BLaER1 (cell line): ENCODE measurements at regions not wholly inside any gene's neighbourhood (a gene's known extent, or its start where the extent isn't known, plus 50 kb on each side); places are given as distances from the start of the nearest gene placed in this dataset.
"Not testable (repeated sequence)": the region's sequence is repeated elsewhere in the genome, so short reads cannot be mapped to it uniquely, and the experiment has no call there.

ENCODE experiments used
- H3K27ac ChIP-seq: shearing (Covaris generic); formaldehyde crosslinking; 2 replicates; pipeline ENCODE4 v1.8.1; 2022
- H3K27me3 ChIP-seq: shearing (Covaris generic); formaldehyde crosslinking; 2 replicates; pipeline ENCODE4 v1.8.1; 2022
- H3K36me3 ChIP-seq: shearing (Covaris generic); formaldehyde crosslinking; 2 replicates; pipeline ENCODE4 v1.8.1; 2022
- H3K4me1 ChIP-seq: shearing (Covaris generic); formaldehyde crosslinking; 2 replicates; pipeline ENCODE4 v1.8.1; 2022
- H3K4me2 ChIP-seq: shearing (Covaris generic); formaldehyde crosslinking; 2 replicates; pipeline ENCODE4 v1.8.1; 2022
- H3K4me3 ChIP-seq: shearing (Covaris generic); formaldehyde crosslinking; 2 replicates; pipeline ENCODE4 v1.8.1; 2022
- H3K9ac ChIP-seq: shearing (Covaris generic); formaldehyde crosslinking; 2 replicates; pipeline ENCODE4 v1.8.1; 2022
- H3K9me3 ChIP-seq: shearing (Covaris generic); formaldehyde crosslinking; 2 replicates; pipeline ENCODE4 v1.8.1; 2022
- H4K20me1 ChIP-seq: shearing (Covaris generic); formaldehyde crosslinking; 2 replicates; pipeline ENCODE4 v1.8.1; 2022
- Cebpa-rat ChIP-seq: shearing (Covaris generic); IDR thresholded peaks from 2 replicates; pipeline ENCODE4 v1.8.1; 2022

DNA sequence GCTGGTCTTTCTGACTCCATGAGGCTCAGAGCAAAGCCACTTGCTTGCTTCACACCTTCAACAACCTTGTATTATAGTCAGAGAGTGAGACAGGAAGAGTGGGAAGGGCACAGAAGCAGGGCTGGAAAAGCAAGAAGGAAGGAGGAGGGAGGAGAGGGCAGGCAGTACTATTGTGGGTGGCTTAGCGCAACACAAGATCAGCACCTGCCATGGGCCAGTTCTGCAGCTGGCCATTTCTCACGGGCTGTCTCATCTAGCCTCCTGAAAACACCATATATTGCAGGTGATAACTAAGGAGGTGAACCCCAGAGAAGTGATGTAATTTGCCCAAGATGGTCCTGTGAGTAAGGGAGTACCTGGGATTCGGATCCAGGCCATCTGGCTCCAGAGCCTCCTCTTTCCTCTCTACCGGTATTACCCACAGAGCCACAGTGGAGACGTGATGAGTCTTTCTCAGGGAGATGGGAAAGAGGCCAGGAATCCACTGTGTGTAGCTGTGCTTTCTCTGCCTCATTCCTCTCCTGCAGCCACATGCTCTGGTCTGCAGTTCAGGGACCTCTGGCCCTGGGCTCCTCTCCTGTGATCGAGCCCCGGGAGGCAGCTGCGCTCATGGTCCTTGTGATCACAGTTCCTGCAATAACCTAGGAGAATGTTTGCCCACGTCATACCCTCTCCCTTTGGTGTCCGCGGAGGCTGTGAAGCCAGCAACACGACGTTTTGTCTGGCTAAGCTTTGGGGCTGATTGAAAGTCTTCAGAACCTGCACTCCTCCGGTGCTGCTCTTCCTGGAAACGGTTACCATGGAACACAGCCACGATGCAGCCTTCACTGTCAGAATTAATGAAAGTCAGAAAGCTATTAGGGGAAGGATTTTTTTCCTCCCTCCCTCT lies 178.1 kb upstream of the CCL2 start:
- no peak overlapping the region for H3K27ac ChIP-seq
- no peaks in the 10 kb centered on the region for H4K20me1 ChIP-seq
- H3K36me3 ChIP-seq = no peaks in the 10 kb centered on the region
- no peak for TF ChIP-seq Cebpa-rat
- H3K9ac ChIP-seq = no peak overlapping the region
- no peaks in the 10 kb centered on the region for H3K4me1 ChIP-seq
- peaks cover 3% of the 10 kb centered on the region; the same call in 1 of the 2 replicates for H3K9me3 ChIP-seq
- no peak overlapping the region for H3K4me3 ChIP-seq
- no peaks in the 10 kb centered on the region for H3K27me3 ChIP-seq
- H3K4me2 ChIP-seq = no peak overlapping the region

DNA sequence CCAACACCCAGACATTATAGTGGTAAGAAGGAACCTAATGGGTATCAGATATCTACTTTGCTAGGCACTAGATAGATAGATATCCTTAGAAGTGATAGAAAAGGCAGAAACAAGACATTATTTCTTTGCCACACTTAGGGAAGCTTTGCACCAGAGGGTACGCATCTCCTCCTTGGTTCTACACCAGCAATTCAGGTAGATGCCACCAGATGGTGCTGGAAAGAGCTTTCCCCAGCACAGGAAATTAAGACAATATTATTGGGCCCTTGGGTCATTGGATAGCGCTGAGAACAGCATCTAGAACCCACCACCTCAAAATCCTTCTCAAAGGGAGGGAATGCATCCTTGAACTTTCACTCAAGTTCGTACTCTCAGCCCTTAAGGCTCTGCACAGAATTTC lies 173.8 kb upstream of the CCL2 start:
- Histone ChIP-seq H3K27ac (no peak overlapping the region), H3K36me3 (no peaks in the 10 kb centered on the region), H3K27me3 (no peaks in the 10 kb centered on the region), H4K20me1 (no peaks in the 10 kb centered on the region), H3K9ac (no peak overlapping the region), H3K4me1 (no peaks in the 10 kb centered on the region), H3K4me2 (no peak overlapping the region), H3K9me3 (no peaks in the 10 kb centered on the region), H3K4me3 (no peak overlapping the region)
- TF ChIP-seq Cebpa-rat = no peak

GRCh38 chr17:34082404-34082803 lies 172.7 kb upstream of the CCL2 start:
- H3K27me3 ChIP-seq = no peaks in the 10 kb centered on the region
- no peaks in the 10 kb centered on the region for H3K9me3 ChIP-seq
- H4K20me1 ChIP-seq = no peaks in the 10 kb centered on the region
- no peak overlapping the region for H3K4me3 ChIP-seq
- no peaks in the 10 kb centered on the region for H3K36me3 ChIP-seq
- no peak overlapping the region for H3K4me2 ChIP-seq
- H3K27ac ChIP-seq = no peak overlapping the region
- no peak overlapping the region for H3K9ac ChIP-seq
- TF ChIP-seq Cebpa-rat = no peak
- H3K4me1 ChIP-seq = no peaks in the 10 kb centered on the region

- not testable (repeated sequence) for H3K4me2 ChIP-seq, H3K9ac ChIP-seq, H4K20me1 ChIP-seq, H3K27me3 ChIP-seq, H3K27ac ChIP-seq, H3K4me1 ChIP-seq, H3K9me3 ChIP-seq, H3K36me3 ChIP-seq, H3K4me3 ChIP-seq
Measured at GRCh38 chr17:34089042-34089441, 166.0 kb upstream of the CCL2 start.

- Histone ChIP-seq H3K9me3 (no peaks in the 10 kb centered on the region), H3K27me3 (no peaks in the 10 kb centered on the region)
Measured at GRCh38 chr17:34090593-34090992, 164.5 kb upstream of the CCL2 start.

GRCh38 chr17:34091975-34092374 lies 163.1 kb upstream of the CCL2 start:
- Histone ChIP-seq H3K9me3 (no peaks in the 10 kb centered on the region), H3K4me3 (no peak overlapping the region), H4K20me1 (no peaks in the 10 kb centered on the region), H3K36me3 (no peaks in the 10 kb centered on the region), H3K27me3 (no peaks in the 10 kb centered on the region), H3K9ac (no peak overlapping the region), H3K27ac (no peak overlapping the region), H3K4me1 (no peaks in the 10 kb centered on the region), H3K4me2 (no peak overlapping the region)
- TF ChIP-seq Cebpa-rat = no peak

More at GRCh38 chr17:34090593-34090992, 164.5 kb upstream of the CCL2 start:
- no peaks in the 10 kb centered on the region for H3K36me3 ChIP-seq
- no peaks in the 10 kb centered on the region for H4K20me1 ChIP-seq
- no peak overlapping the region for H3K4me3 ChIP-seq
- no peaks in the 10 kb centered on the region for H3K4me1 ChIP-seq
- no peak overlapping the region for H3K4me2 ChIP-seq
- H3K9ac ChIP-seq = no peak overlapping the region
- TF ChIP-seq Cebpa-rat = no peak
- H3K27ac ChIP-seq = no peak overlapping the region

DNA sequence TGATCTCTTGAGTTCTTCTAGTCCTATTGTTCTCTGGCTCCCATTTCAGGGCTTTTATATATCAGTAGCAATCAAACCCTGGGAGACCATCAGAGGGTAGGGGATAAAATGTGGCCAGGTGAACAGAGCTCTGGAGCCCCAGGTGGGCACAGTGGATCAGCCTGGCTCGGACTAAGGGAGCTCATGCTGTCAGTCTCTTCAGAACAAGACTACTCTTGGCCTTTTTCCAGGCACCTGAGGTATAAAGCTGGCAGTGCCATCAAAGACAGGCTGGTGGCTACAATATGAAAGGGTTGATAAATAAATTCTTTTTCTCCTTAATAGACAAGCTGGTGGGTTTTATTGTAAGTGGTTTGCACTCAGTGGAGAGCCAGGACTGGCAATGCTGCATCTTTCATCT lies 160.0 kb upstream of the CCL2 start:
- H3K4me3 ChIP-seq = no peak overlapping the region
- no peaks in the 10 kb centered on the region for H3K36me3 ChIP-seq
- H3K9me3 ChIP-seq = no peaks in the 10 kb centered on the region
- TF ChIP-seq Cebpa-rat = no peak
- no peaks in the 10 kb centered on the region for H3K27me3 ChIP-seq
- no peak overlapping the region for H3K27ac ChIP-seq
- no peaks in the 10 kb centered on the region for H4K20me1 ChIP-seq
- H3K4me2 ChIP-seq = no peak overlapping the region
- H3K9ac ChIP-seq = no peak overlapping the region
- H3K4me1 ChIP-seq = no peaks in the 10 kb centered on the region

DNA sequence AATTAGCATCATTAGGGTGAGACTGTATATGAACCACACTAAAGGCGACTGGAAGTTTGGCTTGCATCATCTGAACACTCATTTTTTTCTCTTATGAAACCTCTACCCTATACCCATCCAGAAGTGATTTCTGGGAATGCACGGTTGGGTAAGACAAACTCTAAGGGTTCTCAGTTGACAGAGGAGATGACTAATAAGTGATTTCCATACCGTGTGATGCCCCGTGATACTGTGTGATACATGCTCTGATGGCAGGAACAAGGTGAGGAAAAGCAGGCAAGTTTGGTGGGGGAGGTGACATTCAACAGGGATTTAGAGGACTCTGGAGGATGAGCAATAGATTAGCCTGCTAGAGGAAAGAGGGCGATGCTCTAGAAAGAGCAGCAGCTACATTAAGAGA lies 156.4 kb upstream of the CCL2 start:
- H3K4me1 ChIP-seq = no peaks in the 10 kb centered on the region
- H3K9me3 ChIP-seq = no peaks in the 10 kb centered on the region
- H3K9ac ChIP-seq = no peak overlapping the region
- H3K36me3 ChIP-seq = no peaks in the 10 kb centered on the region
- no peak overlapping the region for H3K4me3 ChIP-seq
- TF ChIP-seq Cebpa-rat = no peak
- H3K27ac ChIP-seq = no peak overlapping the region
- no peaks in the 10 kb centered on the region for H3K27me3 ChIP-seq
- no peaks in the 10 kb centered on the region for H4K20me1 ChIP-seq
- no peak overlapping the region for H3K4me2 ChIP-seq

- H3K27me3 ChIP-seq = no peaks in the 10 kb centered on the region
- no peak for TF ChIP-seq Cebpa-rat
- H3K27ac ChIP-seq = no peak overlapping the region
- H3K36me3 ChIP-seq = no peaks in the 10 kb centered on the region
- H3K4me1 ChIP-seq = no peaks in the 10 kb centered on the region
- no peak overlapping the region for H3K4me3 ChIP-seq
- H3K4me2 ChIP-seq = no peak overlapping the region
- H3K9me3 ChIP-seq = no peaks in the 10 kb centered on the region
- H3K9ac ChIP-seq = no peak overlapping the region
- no peaks in the 10 kb centered on the region for H4K20me1 ChIP-seq
Measured at GRCh38 chr17:34099859-34100515, 155.1 kb upstream of the CCL2 start.

GRCh38 chr17:34107019-34107418 lies 148.1 kb upstream of the CCL2 start:
- no peak for TF ChIP-seq Cebpa-rat

More at GRCh38 chr17:34107019-34107418, 148.1 kb upstream of the CCL2 start:
- Histone ChIP-seq H3K36me3 (no peaks in the 10 kb centered on the region), H3K27ac (no peak overlapping the region), H3K27me3 (no peaks in the 10 kb centered on the region), H3K4me3 (no peak overlapping the region), H3K9me3 (no peaks in the 10 kb centered on the region), H3K4me1 (no peaks in the 10 kb centered on the region), H3K4me2 (no peak overlapping the region), H3K9ac (no peak overlapping the region), H4K20me1 (no peaks in the 10 kb centered on the region)
